C4-2B (cell line): ENCODE measurements at regions not wholly inside any gene's neighbourhood (a gene's known extent, or its start where the extent isn't known, plus 50 kb on each side); places are given as distances from the start of the nearest gene placed in this dataset.

Source experiments
- CTCF ChIP-seq: fragments of 450-650 bp; conservative IDR thresholded peaks from 2 replicates; pipeline ENCODE4 v1.5.1; 2017; ENCODE audit warnings: mild to moderate bottlenecking
- ZFX ChIP-seq: fragments of 450-650 bp; IDR thresholded peaks from 2 replicates; pipeline ENCODE4 v1.6.1; 2017

GRCh38 chr7:130875901-130876300, 141.9 kb upstream of the KLF14 start:
- TF ChIP-seq CTCF (no peak), ZFX (no peak)
